Right cardiac atrium (tissue), 5 donors: ENCODE measurements at regions not wholly inside any gene's neighbourhood (a gene's known extent, or its start where the extent isn't known, plus 50 kb on each side); places are given as distances from the start of the nearest gene placed in this dataset.
A peak's percentile ranks its signal among the peaks of the same experiment; 100 is the strongest.

Experiments
- ATAC-seq, 2 donors: fragments of 200-7000 bp; cut with Tn5 transposase; one replicate each; pipeline versions ENCODE4 v1.8.0 to v1.9.1; 2020; ENCODE audit warnings: moderate library complexity in 2 of 2, mild to moderate bottlenecking in 1 of 2
- DNase-seq, 3 donors: peaks; one replicate each; pipeline ENCODE4 v3.0.0-alpha.2; 2020
- H3K27ac ChIP-seq: one replicate; pipeline ENCODE4 v1.5.1; 2013; ENCODE audit warnings: mild to moderate bottlenecking, low read length, control low read depth, moderate library complexity
- H3K27me3 ChIP-seq: one replicate; pipeline ENCODE4 v1.6.1; 2013; ENCODE audit not compliant: control insufficient read depth, insufficient read depth
- H3K4me1 ChIP-seq: one replicate; pipeline ENCODE4 v1.6.1; 2013; ENCODE audit warnings: low read length; ENCODE audit not compliant: control insufficient read depth, insufficient read depth
- H3K4me3 ChIP-seq: one replicate; pipeline ENCODE4 v1.5.1; 2013; ENCODE audit warnings: low read length, control low read depth
- H3K9me3 ChIP-seq: one replicate; pipeline ENCODE4 v1.6.1; 2013; ENCODE audit warnings: low read length; ENCODE audit not compliant: control insufficient read depth
- WGBS: extraction: QIAGEN DNeasy Blood & Tissue Kit; methylation state at CpG from one replicate; pipeline ENCODE4 v1.1.7; 2013; 5-methylcytosine and 5-hydroxymethylcytosine counted together
- intact Hi-C, 4 donors: fragments of 100-400 bp; cut with DNase I; formaldehyde crosslinking; loops; one replicate each; pipeline versions ENCODE4 v1.11.0 to v1.14.0; 2022 to 2023
- donor health status: healthy with polysubstance abuse.
- donor health status: DM: no; HTN: yes; CAD: no.
- donor health status: DM: no; HTN: no; CAD: no.
- donor health status: DM: no; HTN: yes; CAD: no; lungs with severe emphysema.
- donor health status: DM: yes; HTN: yes; CAD: no.

GRCh38 chr22:48749555-48750227, 1078.0 kb downstream of the BRD1 start:
- WGBS: 83% methylated on average over 37 of the region's 37 CpGs
- ATAC-seq (no peak), DNase-seq (peak in 1 of 3 donors; percentile 41)
- H3K4me3 ChIP-seq: no peak overlapping the region
- intact Hi-C loops: no loop called here
- H3K9me3 ChIP-seq: no peaks in the 10 kb centered on the region
- no peaks in the 10 kb centered on the region for H3K4me1 ChIP-seq
- no peak overlapping the region for H3K27ac ChIP-seq
- H3K27me3 ChIP-seq: no peaks in the 10 kb centered on the region

GRCh38 chr22:48748860-48749554, 1078.7 kb downstream of the BRD1 start:
- 84% methylated on average over 14 of the region's 14 CpGs for WGBS
- intact Hi-C loops: no loop called here

GRCh38 chr22:48748113-48748859, 1079.4 kb downstream of the BRD1 start:
- no peaks in the 10 kb centered on the region for H3K27me3 ChIP-seq
- no peaks in the 10 kb centered on the region for H3K4me1 ChIP-seq
- intact Hi-C loops: no loop called here
- WGBS: 80% methylated on average over 20 of the region's 20 CpGs
- DNase-seq: no peak
- H3K9me3 ChIP-seq: no peaks in the 10 kb centered on the region
- no peak for ATAC-seq
- no peak overlapping the region for H3K4me3 ChIP-seq
- no peak overlapping the region for H3K27ac ChIP-seq

More at GRCh38 chr22:48748860-48749554, 1078.7 kb downstream of the BRD1 start:
- ATAC-seq (no peak), DNase-seq (no peak)
- Histone ChIP-seq H3K27me3 (no peaks in the 10 kb centered on the region), H3K27ac (no peak overlapping the region), H3K4me1 (no peaks in the 10 kb centered on the region), H3K4me3 (no peak overlapping the region), H3K9me3 (no peaks in the 10 kb centered on the region)

- no peak for ATAC-seq
- no peak for DNase-seq
Measured at GRCh38 chr22:48746789-48747425, 1080.8 kb downstream of the BRD1 start.

GRCh38 chr22:48745842-48746788, 1081.6 kb downstream of the BRD1 start:
- Histone ChIP-seq H3K4me3 (no peak overlapping the region), H3K4me1 (no peaks in the 10 kb centered on the region), H3K9me3 (no peaks in the 10 kb centered on the region), H3K27ac (no peak overlapping the region), H3K27me3 (no peaks in the 10 kb centered on the region)
- ATAC-seq (no peak), DNase-seq (no peak)
- WGBS: 83% methylated on average over 32 of the region's 32 CpGs
- intact Hi-C loops: no loop called here

More at GRCh38 chr22:48746789-48747425, 1080.8 kb downstream of the BRD1 start:
- H3K9me3 ChIP-seq: no peaks in the 10 kb centered on the region
- no peak overlapping the region for H3K4me3 ChIP-seq
- no peak overlapping the region for H3K27ac ChIP-seq
- H3K27me3 ChIP-seq: no peaks in the 10 kb centered on the region
- 90% methylated on average over 13 of the region's 13 CpGs for WGBS
- intact Hi-C loops: no loop called here
- no peaks in the 10 kb centered on the region for H3K4me1 ChIP-seq

GRCh38 chr22:48744967-48745841, 1082.5 kb downstream of the BRD1 start:
- no peak for ATAC-seq
- Histone ChIP-seq H3K27ac (no peak overlapping the region), H3K9me3 (no peaks in the 10 kb centered on the region), H3K27me3 (no peaks in the 10 kb centered on the region), H3K4me1 (no peaks in the 10 kb centered on the region), H3K4me3 (no peak overlapping the region)
- WGBS: 91% methylated on average over 40 of the region's 40 CpGs
- no peak for DNase-seq
- intact Hi-C loops: no loop called here

GRCh38 chr22:48744283-48744641, 1083.4 kb downstream of the BRD1 start:
- Histone ChIP-seq H3K4me1 (no peaks in the 10 kb centered on the region), H3K27ac (no peak overlapping the region), H3K4me3 (no peak overlapping the region), H3K27me3 (no peaks in the 10 kb centered on the region), H3K9me3 (no peaks in the 10 kb centered on the region)
- DNase-seq (no peak), ATAC-seq (no peak)
- WGBS: 92% methylated on average over 11 of the region's 11 CpGs
- intact Hi-C loops: no loop called here

- no peaks in the 10 kb centered on the region for H3K27me3 ChIP-seq
- DNase-seq: peak in 1 of 3 donors; percentile 10
- H3K9me3 ChIP-seq: no peaks in the 10 kb centered on the region
- intact Hi-C loops: no loop called here
- WGBS: 84% methylated on average over 32 of the region's 32 CpGs
- no peaks in the 10 kb centered on the region for H3K4me1 ChIP-seq
- no peak overlapping the region for H3K27ac ChIP-seq
- H3K4me3 ChIP-seq: no peak overlapping the region
- ATAC-seq: no peak
Measured at GRCh38 chr22:48743601-48744282, 1083.9 kb downstream of the BRD1 start.

GRCh38 chr22:48742556-48743343, 1084.9 kb downstream of the BRD1 start:
- no peak for ATAC-seq
- WGBS: 92% methylated on average over 39 of the region's 39 CpGs
- Histone ChIP-seq H3K27ac (no peak overlapping the region), H3K4me1 (no peaks in the 10 kb centered on the region), H3K27me3 (no peaks in the 10 kb centered on the region), H3K9me3 (no peaks in the 10 kb centered on the region), H3K4me3 (no peak overlapping the region)
- peak in 1 of 3 donors; percentile 25 for DNase-seq
- intact Hi-C loops: no loop called here
